DND-41 (cell line): ENCODE measurements at regions not wholly inside any gene's neighbourhood (a gene's known extent, or its start where the extent isn't known, plus 50 kb on each side); places are given as distances from the start of the nearest gene placed in this dataset.

Experiments
- CTCF ChIP-seq: IDR thresholded peaks from 2 replicates; pipeline ENCODE4 v1.5.1; 2012; ENCODE audit warnings: borderline replicate concordance, low read length, moderate library complexity, mild to moderate bottlenecking; ENCODE audit not compliant: poor library complexity, severe bottlenecking; ENCODE audit errors: extremely low read depth
- EZH2 ChIP-seq: IDR thresholded peaks from 3 replicates; pipeline ENCODE4 v1.6.1; 2012; ENCODE audit warnings: borderline replicate concordance, low read depth, mild to moderate bottlenecking, moderate library complexity, low read length, inconsistent platforms; ENCODE audit not compliant: severe bottlenecking

- TF ChIP-seq CTCF (no peak), EZH2 (no peak)
Measured at GRCh38 chr13:64413529-64413928, 2816.6 kb downstream of the PCDH9 start.
